GM20000 (cell line): ENCODE measurements at regions not wholly inside any gene's neighbourhood (a gene's known extent, or its start where the extent isn't known, plus 50 kb on each side); places are given as distances from the start of the nearest gene placed in this dataset.

Source experiments
- DNase-seq: peaks from one replicate; pipeline ENCODE4 v3.0.0; 2012; ENCODE audit warnings: low spot score
- TF ChIP-seq, protein P1 (sequence below): IDR thresholded peaks from 2 replicates; pipeline ENCODE4 v1.5.1; 2012; ENCODE audit warnings: mild to moderate bottlenecking, control low read depth; ENCODE audit errors: extremely low read depth, missing control alignments

DNA sequence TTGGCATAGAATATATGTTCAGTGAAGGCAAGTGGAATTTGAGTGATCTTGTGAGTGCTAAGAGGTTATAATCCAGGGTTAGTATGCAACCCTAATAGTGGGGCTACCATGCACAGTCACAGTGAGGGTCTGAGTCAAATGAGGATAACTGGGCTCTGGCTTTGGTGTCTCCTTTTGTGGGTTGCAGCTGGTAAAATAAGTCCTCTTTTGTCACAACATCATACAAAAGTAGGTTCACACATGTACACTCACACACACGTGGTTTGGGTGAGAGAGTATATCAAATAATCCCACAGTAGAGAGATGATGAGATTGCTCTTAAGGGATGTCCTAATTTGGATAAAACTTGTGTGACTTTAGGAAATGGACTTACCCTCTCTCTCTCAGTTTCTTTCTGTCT lies 79.6 kb upstream of the EOLA2 start:
- no peak for DNase-seq
- TF ChIP-seq, protein P1, sequence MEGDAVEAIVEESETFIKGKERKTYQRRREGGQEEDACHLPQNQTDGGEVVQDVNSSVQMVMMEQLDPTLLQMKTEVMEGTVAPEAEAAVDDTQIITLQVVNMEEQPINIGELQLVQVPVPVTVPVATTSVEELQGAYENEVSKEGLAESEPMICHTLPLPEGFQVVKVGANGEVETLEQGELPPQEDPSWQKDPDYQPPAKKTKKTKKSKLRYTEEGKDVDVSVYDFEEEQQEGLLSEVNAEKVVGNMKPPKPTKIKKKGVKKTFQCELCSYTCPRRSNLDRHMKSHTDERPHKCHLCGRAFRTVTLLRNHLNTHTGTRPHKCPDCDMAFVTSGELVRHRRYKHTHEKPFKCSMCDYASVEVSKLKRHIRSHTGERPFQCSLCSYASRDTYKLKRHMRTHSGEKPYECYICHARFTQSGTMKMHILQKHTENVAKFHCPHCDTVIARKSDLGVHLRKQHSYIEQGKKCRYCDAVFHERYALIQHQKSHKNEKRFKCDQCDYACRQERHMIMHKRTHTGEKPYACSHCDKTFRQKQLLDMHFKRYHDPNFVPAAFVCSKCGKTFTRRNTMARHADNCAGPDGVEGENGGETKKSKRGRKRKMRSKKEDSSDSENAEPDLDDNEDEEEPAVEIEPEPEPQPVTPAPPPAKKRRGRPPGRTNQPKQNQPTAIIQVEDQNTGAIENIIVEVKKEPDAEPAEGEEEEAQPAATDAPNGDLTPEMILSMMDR = no peak

DNA sequence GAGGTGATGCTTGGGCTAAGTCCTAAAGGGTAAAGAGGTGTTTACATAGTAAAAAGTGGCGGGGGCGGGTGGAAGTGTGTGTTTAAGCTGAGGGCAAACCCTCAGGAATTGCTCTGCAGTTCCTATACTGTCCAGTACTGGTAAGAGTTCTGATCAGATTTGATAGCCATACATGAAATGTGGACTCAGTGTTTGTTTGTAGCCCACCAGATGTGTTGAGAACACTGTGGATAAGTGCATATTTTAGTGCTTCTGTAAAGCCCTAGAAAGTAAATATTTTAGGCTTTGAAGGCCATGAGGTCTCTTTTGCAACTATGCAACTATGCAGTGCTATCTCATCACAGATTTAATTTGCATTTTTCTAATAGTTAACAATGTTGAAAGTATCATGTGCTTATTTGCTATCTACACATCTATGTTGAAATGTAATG lies 80.7 kb upstream of the EOLA2 start:
- TF ChIP-seq, protein P1 = no peak
- no peak for DNase-seq

DNA sequence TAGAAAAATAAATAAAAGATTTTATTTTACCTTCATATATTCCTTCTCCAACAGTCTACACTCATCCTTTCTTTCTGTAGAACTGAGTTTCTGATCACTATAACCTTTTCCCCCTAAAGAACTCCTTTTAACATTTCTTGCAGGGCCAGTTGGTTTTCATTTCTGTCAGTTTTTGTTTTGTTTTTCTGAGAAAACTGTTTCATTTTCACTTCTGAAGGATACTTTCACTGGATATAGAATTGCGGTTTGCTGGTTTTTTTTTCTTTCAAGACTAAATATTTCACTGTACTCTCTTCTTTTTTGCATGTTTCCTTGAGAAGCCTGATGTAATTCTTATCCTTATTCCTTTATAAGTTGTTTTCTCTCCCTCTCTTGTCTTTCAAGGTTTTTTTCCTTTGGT lies 90.4 kb upstream of the EOLA2 start:
- DNase-seq = peak; percentile 10
- TF ChIP-seq, protein P1 = no peak

DNA sequence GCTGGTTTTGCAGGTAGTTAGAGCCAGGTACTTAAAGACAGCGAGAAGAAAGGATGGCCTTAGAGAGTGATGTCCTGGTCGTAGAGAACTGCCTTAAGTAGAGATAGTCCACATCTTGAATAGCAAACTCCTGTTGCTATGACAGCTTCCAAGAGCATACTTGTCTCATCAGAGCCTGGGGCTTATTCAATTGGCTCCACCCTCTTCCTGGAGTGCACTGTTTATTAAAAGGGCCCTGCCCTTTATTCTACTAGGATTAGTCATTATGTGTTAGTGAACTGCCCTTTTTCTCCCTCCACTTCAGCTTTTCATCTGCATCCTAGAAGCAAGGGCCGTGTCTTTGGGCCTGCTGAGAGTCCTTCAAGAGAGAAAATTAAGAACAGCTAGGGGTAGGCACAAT lies 94.5 kb upstream of the EOLA2 start:
- TF ChIP-seq, protein P1 = no peak
- no peak for DNase-seq

DNA sequence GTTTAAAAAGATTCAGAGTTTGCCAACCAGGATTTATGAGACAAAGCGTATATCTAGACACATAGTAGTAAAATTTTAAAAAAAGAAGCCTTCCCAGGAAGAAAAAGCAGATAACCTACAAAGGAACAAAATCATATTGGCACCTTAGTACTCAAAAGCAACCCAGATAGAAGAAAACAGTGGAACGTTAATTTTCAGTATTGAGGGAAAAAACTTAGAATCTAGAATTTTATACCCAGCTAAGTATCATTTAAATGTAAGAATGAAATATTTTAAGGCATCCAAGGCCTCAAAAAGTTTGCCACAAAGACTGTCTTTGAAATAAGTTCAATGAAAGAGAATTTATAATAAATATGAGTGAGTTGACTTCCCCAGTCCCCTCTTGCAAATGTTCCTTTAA lies 96.5 kb upstream of the EOLA2 start:
- TF ChIP-seq, protein P1 = no peak
- no peak for DNase-seq

DNA sequence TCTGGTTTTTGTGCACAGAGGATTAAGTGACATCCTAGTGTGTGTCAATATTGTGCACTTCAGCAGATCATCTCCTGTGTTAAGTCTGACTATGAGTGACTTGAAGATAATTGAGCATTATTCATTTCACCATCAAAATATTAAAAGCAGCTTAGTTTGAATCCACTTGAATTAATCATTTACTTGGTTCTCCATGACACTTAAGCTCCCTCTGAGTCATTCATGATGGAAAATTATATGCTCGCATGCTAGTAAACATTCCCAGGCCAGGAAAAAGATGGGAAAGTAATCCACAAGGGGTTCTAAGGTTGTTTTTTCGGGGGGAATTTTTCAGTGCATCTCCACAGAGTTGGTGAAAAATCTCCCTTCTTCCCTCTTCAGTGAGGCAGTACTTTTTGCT lies 97.2 kb upstream of the EOLA2 start:
- DNase-seq = no peak

DNA sequence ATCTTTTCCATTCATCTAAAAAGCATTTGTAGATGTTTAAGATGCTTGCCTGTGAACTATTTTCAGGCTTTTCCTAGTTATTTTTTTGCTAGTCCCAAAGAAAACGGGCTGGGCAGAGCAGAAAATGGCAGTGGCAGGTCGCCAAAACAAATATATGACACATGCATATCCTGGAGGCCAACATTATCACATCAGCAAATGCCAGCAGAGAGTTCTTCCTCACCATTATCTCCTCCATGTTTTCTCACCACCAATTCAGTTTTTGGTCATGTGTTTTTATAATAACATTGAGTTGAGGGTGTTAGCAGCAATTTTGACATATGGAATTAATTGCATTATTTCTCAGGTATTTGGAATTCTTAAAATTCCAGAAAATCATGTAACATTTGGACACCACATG lies 97.9 kb upstream of the EOLA2 start:
- no peak for DNase-seq
- TF ChIP-seq, protein P1 = no peak

More for the DNA sequence above, 97.2 kb upstream of the EOLA2 start:
- TF ChIP-seq, protein P1 = no peak
